SK-N-SH treated with all-trans-retinoic acid at 6 μM for 48 hours (cell line): ENCODE measurements at regions not wholly inside any gene's neighbourhood (a gene's known extent, or its start where the extent isn't known, plus 50 kb on each side); places are given as distances from the start of the nearest gene placed in this dataset.

ENCODE experiments used
- ATAC-seq: fragments of 200-7000 bp; cut with Tn5 transposase; 3 replicates; pipeline ENCODE4 v1.9.1; 2020; ENCODE audit warnings: mild to moderate bottlenecking, moderate library complexity
- ARNTL ChIP-seq: fragments of 450-650 bp; formaldehyde crosslinking; IDR thresholded peaks from 2 replicates; pipeline ENCODE4 v1.5.0; 2020; ENCODE audit warnings: low read depth, mild to moderate bottlenecking, moderate library complexity, borderline replicate concordance
- CREB5 ChIP-seq: fragments of 250-450 bp; sonication (Bioruptor Pico); IDR thresholded peaks from 2 replicates; pipeline ENCODE4 v1.5.1; 2020; ENCODE audit warnings: low read depth, mild to moderate bottlenecking, moderate library complexity
- CSDC2 ChIP-seq: fragments of 250-450 bp; sonication (Bioruptor Pico); IDR thresholded peaks from 2 replicates; pipeline ENCODE4 v1.5.0; 2020; ENCODE audit warnings: mild to moderate bottlenecking, moderate library complexity
- CSRNP3 ChIP-seq: fragments of 250-450 bp; sonication (Bioruptor Pico); IDR thresholded peaks from 2 replicates; pipeline ENCODE4 v1.5.1; 2021; ENCODE audit warnings: mild to moderate bottlenecking, moderate library complexity
- ESRRG ChIP-seq: fragments of 250-450 bp; sonication (Bioruptor Pico); IDR thresholded peaks from 2 replicates; pipeline ENCODE4 v1.6.1; 2021; ENCODE audit warnings: mild to moderate bottlenecking
- GLIS3 ChIP-seq: fragments of 250-450 bp; sonication (Bioruptor Pico); IDR thresholded peaks from 2 replicates; pipeline ENCODE4 v1.5.0; 2020; ENCODE audit warnings: mild to moderate bottlenecking, moderate library complexity
- ISL1 ChIP-seq: fragments of 250-450 bp; sonication (Bioruptor Pico); IDR thresholded peaks from 2 replicates; pipeline ENCODE4 v2.1.2; 2022; ENCODE audit warnings: mild to moderate bottlenecking, moderate library complexity
- OSR1 ChIP-seq: fragments of 250-450 bp; sonication (Bioruptor Pico); IDR thresholded peaks from 2 replicates; pipeline ENCODE4 v1.8.0; 2022; ENCODE audit warnings: moderate library complexity, mild to moderate bottlenecking, inconsistent platforms
- PATZ1 ChIP-seq: fragments of 250-450 bp; sonication (Bioruptor Pico); IDR thresholded peaks from 2 replicates; pipeline ENCODE4 v1.8.0; 2020; ENCODE audit warnings: mild to moderate bottlenecking, moderate library complexity, borderline replicate concordance
- PPARA ChIP-seq: fragments of 250-450 bp; sonication (Bioruptor Pico); IDR thresholded peaks from 2 replicates; pipeline ENCODE4 v1.5.0; 2020; ENCODE audit warnings: mild to moderate bottlenecking, borderline replicate concordance
- RARB ChIP-seq: fragments of 250-450 bp; sonication (Bioruptor Pico); IDR thresholded peaks from 2 replicates; pipeline ENCODE4 v1.8.0; 2021; ENCODE audit warnings: mild to moderate bottlenecking, moderate library complexity
- SNAI2 ChIP-seq: fragments of 250-450 bp; sonication (Bioruptor Pico); IDR thresholded peaks from 2 replicates; pipeline ENCODE4 v1.5.0; 2020; ENCODE audit warnings: mild to moderate bottlenecking, moderate library complexity
- TCF4 ChIP-seq: fragments of 250-450 bp; sonication (Bioruptor Pico); IDR thresholded peaks from 2 replicates; pipeline ENCODE4 v1.8.0; 2021; ENCODE audit warnings: mild to moderate bottlenecking, moderate library complexity, borderline replicate concordance
- TOX ChIP-seq: fragments of 250-450 bp; sonication (Bioruptor Pico); IDR thresholded peaks from 2 replicates; pipeline ENCODE4 v1.8.0; 2021; ENCODE audit warnings: mild to moderate bottlenecking, moderate library complexity, borderline replicate concordance
- TSHZ2 ChIP-seq: fragments of 250-450 bp; sonication (Bioruptor Pico); IDR thresholded peaks from 2 replicates; pipeline ENCODE4 v1.5.0; 2020; ENCODE audit warnings: mild to moderate bottlenecking, moderate library complexity
- ZFP3 ChIP-seq: fragments of 250-450 bp; sonication (Bioruptor Pico); IDR thresholded peaks from 2 replicates; pipeline ENCODE4 v1.5.0; 2020; ENCODE audit warnings: mild to moderate bottlenecking, moderate library complexity
- ZFP30 ChIP-seq: fragments of 450-650 bp; formaldehyde crosslinking; IDR thresholded peaks from 2 replicates; pipeline ENCODE4 v1.5.0; 2022; ENCODE audit warnings: mild to moderate bottlenecking, moderate library complexity
- ZNF565 ChIP-seq: fragments of 450-650 bp; formaldehyde crosslinking; conservative IDR thresholded peaks from 2 replicates; pipeline ENCODE4 v1.5.0; 2020; ENCODE audit warnings: low read depth, mild to moderate bottlenecking, moderate library complexity
- ZNF8 ChIP-seq: fragments of 450-650 bp; formaldehyde crosslinking; IDR thresholded peaks from 2 replicates; pipeline ENCODE4 v1.5.0; 2020; ENCODE audit warnings: mild to moderate bottlenecking, moderate library complexity

GRCh38 chr2:4029081-4029480, 325.7 kb downstream of the DCDC2C start (continued):
- no peak for TF ChIP-seq TSHZ2 (CRISPR knock-in tag)

GRCh38 chr2:4039896-4040295, 336.5 kb downstream of the DCDC2C start:
- no peak for ATAC-seq
- TF ChIP-seq TCF4 (CRISPR knock-in tag) (no peak), SNAI2 (no peak), PPARA (CRISPR knock-in tag) (no peak), TOX (CRISPR knock-in tag) (no peak), ZNF565 (CRISPR knock-in tag) (no peak), ISL1 (CRISPR knock-in tag) (no peak), TSHZ2 (CRISPR knock-in tag) (no peak), RARB (CRISPR knock-in tag) (no peak), ZFP3 (CRISPR knock-in tag) (no peak), GLIS3 (CRISPR knock-in tag) (no peak), ESRRG (no peak)

- ATAC-seq, result no peak
- TF ChIP-seq OSR1 (CRISPR knock-in tag), result no peak
- no peak for TF ChIP-seq ARNTL
- no peak for TF ChIP-seq RARB (CRISPR knock-in tag)
- TF ChIP-seq ZNF8, result no peak
- no peak for TF ChIP-seq CSRNP3
- TF ChIP-seq ZFP30 (CRISPR knock-in tag), result no peak
- no peak for TF ChIP-seq CSDC2 (CRISPR knock-in tag)
- no peak for TF ChIP-seq ISL1 (CRISPR knock-in tag)
- TF ChIP-seq CREB5 (CRISPR knock-in tag), result no peak
- no peak for TF ChIP-seq ESRRG
- no peak for TF ChIP-seq PATZ1 (CRISPR knock-in tag)
- no peak for TF ChIP-seq ZNF565 (CRISPR knock-in tag)
Measured at GRCh38 chr2:4047961-4048891, 344.9 kb downstream of the DCDC2C start.
